Type B pancreatic cell (in vitro differentiated cells): ENCODE measurements at regions not wholly inside any gene's neighbourhood (a gene's known extent, or its start where the extent isn't known, plus 50 kb on each side); places are given as distances from the start of the nearest gene placed in this dataset.

Experiments used
- DNase-seq: peaks from one replicate; pipeline ENCODE4 v3.0.0; 2021; ENCODE audit warnings: mixed read lengths; ENCODE audit not compliant: unreplicated experiment; ENCODE audit errors: extremely low spot score
- H3K27ac Mint-ChIP-seq: 2 replicates; pipeline ENCODE4 v1.8.0; 2021; ENCODE audit warnings: mild to moderate bottlenecking, mixed read lengths
- H3K27me3 Mint-ChIP-seq: 2 replicates; pipeline ENCODE4 v1.8.0; 2021; ENCODE audit warnings: mixed read lengths
- H3K36me3 Mint-ChIP-seq: 2 replicates; pipeline ENCODE4 v1.8.0; 2021; ENCODE audit warnings: mixed read lengths
- H3K4me1 Mint-ChIP-seq: one replicate; pipeline ENCODE4 v1.8.0; 2021; ENCODE audit warnings: mixed read lengths; ENCODE audit not compliant: unreplicated experiment
- H3K4me3 Mint-ChIP-seq: 2 replicates; pipeline ENCODE4 v1.8.0; 2021; ENCODE audit warnings: mild to moderate bottlenecking, mixed read lengths
- H3K9me3 Mint-ChIP-seq: 2 replicates; pipeline ENCODE4 v1.8.0; 2021; ENCODE audit warnings: mixed read lengths
- TF ChIP-seq, protein P1 (sequence below): fragments of 200-600 bp; sonication (generic); conservative IDR thresholded peaks from 2 replicates; pipeline ENCODE4 v1.5.0; 2021; ENCODE audit warnings: antibody characterized with exemption, mild to moderate bottlenecking

DNA sequence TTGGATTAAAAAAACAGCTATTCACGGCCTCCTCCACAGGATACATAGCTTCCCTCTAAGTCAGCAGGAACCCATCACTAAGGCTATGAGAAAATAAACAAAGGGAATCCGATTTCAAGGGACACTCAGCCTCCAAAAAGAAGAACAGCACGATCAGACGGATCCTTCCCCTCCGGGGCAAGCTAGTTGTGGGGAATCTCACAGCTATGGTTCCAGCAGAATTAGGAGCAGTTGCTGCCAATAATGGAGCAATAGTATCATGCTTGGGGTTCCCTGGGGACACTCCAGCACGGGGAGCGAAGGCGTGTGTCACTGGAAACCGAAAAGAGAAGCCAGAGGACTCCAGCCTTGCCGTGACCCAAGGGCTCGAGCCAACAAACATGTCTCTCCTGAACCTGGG is 163.1 kb downstream of the TTC32 start:
- no peak for DNase-seq
- H3K27ac Mint-ChIP-seq = no peak overlapping the region
- no peak overlapping the region for H3K4me3 Mint-ChIP-seq
- TF ChIP-seq, protein P1, sequence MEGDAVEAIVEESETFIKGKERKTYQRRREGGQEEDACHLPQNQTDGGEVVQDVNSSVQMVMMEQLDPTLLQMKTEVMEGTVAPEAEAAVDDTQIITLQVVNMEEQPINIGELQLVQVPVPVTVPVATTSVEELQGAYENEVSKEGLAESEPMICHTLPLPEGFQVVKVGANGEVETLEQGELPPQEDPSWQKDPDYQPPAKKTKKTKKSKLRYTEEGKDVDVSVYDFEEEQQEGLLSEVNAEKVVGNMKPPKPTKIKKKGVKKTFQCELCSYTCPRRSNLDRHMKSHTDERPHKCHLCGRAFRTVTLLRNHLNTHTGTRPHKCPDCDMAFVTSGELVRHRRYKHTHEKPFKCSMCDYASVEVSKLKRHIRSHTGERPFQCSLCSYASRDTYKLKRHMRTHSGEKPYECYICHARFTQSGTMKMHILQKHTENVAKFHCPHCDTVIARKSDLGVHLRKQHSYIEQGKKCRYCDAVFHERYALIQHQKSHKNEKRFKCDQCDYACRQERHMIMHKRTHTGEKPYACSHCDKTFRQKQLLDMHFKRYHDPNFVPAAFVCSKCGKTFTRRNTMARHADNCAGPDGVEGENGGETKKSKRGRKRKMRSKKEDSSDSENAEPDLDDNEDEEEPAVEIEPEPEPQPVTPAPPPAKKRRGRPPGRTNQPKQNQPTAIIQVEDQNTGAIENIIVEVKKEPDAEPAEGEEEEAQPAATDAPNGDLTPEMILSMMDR = no peak
- peaks cover 7% of the 10 kb centered on the region for H3K27me3 Mint-ChIP-seq
- H3K4me1 Mint-ChIP-seq = peaks cover 9% of the 10 kb centered on the region
- peaks cover 5% of the 10 kb centered on the region for H3K9me3 Mint-ChIP-seq
- H3K36me3 Mint-ChIP-seq = no peaks in the 10 kb centered on the region

DNA sequence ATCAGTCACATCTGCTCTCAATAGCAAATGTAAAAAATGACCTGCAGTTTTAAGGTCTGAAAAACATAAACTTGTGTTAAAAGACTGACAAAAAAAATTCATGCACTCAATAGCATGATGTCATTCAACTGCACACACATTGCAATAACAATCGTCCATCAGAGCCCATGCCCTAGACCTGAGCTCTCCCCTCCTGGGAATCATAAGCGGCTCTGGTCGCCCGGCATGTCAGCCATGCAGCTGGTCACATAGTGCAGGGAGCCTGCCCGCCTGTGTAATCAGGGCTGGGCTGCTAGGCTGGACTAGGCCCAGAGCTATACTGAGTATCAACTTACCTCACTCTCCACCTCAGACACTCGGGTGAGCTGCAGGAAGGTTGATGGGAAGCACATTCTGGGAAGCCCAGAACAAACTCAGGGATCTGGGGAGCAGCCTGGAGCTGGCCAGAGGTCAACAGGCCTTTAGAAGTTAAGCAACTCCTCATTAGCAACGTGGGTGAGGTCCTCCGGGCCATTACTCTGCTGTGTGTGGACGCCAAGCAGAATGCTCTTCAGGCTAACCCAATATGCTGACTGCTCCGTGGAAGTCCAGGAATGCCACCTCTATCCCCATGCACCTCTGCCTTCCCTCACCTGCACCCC is 165.5 kb downstream of the TTC32 start:
- no peak overlapping the region for H3K27ac Mint-ChIP-seq
- TF ChIP-seq, protein P1 = no peak
- H3K36me3 Mint-ChIP-seq = peaks cover 3% of the 10 kb centered on the region
- no peak for DNase-seq
- H3K27me3 Mint-ChIP-seq = peaks cover 13% of the 10 kb centered on the region
- H3K4me3 Mint-ChIP-seq = no peak overlapping the region
- peaks cover 5% of the 10 kb centered on the region for H3K9me3 Mint-ChIP-seq
- H3K4me1 Mint-ChIP-seq = peaks cover 24% of the 10 kb centered on the region

DNA sequence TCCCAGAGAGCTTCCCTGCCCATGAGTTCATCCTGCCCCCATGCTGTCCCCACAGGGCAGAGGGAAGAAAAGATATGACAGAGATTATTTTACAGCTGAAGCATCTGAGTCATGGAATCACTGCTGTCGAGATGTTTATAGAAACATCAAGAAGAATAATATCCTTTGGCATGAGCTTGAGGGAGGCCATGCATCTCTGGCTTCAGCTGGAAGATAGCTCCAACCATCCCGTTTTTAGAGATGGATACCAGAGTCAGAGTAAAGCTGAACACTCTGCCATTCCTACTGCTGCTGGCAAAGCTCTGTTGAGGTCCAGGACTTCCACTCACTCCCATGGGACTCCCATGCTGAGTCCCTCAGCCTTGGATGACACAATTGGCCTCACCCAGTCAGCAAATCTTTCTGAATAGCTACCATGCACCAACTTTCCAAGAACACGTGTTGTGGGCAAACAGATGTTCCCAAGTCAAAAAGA is 167.8 kb downstream of the TTC32 start:
- H3K36me3 Mint-ChIP-seq = peaks cover 3% of the 10 kb centered on the region
- H3K9me3 Mint-ChIP-seq = peaks cover 5% of the 10 kb centered on the region
- H3K27me3 Mint-ChIP-seq = peaks cover 24% of the 10 kb centered on the region
- no peak overlapping the region for H3K4me3 Mint-ChIP-seq
- H3K4me1 Mint-ChIP-seq = peaks cover 31% of the 10 kb centered on the region
- no peak overlapping the region for H3K27ac Mint-ChIP-seq
- TF ChIP-seq, protein P1 = no peak
- DNase-seq = no peak

DNA sequence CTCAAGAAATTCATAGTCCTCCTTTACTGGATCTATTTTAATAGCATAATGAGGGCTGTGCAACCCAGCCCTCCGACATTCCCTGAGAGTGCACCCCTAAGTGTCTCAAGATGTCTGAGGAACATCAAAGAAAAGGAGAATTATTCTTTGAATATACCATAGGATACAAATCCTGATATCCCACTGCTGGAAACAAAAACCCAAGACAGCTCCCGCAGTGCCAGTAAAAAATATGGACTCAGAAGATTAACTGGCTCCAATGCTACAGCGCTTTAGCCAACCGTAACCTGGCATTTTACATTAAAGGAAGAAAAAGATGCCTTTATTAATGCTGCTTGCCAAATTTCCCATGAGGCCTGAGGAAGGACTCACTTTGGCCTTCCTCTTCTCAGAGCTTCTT is 168.4 kb downstream of the TTC32 start:
- peaks cover 31% of the 10 kb centered on the region for H3K4me1 Mint-ChIP-seq
- no peak overlapping the region for H3K4me3 Mint-ChIP-seq
- DNase-seq = no peak
- H3K9me3 Mint-ChIP-seq = peaks cover 5% of the 10 kb centered on the region
- peaks cover 24% of the 10 kb centered on the region for H3K27me3 Mint-ChIP-seq
- peaks cover 3% of the 10 kb centered on the region for H3K36me3 Mint-ChIP-seq
- TF ChIP-seq, protein P1 = no peak
- H3K27ac Mint-ChIP-seq = no peak overlapping the region

DNA sequence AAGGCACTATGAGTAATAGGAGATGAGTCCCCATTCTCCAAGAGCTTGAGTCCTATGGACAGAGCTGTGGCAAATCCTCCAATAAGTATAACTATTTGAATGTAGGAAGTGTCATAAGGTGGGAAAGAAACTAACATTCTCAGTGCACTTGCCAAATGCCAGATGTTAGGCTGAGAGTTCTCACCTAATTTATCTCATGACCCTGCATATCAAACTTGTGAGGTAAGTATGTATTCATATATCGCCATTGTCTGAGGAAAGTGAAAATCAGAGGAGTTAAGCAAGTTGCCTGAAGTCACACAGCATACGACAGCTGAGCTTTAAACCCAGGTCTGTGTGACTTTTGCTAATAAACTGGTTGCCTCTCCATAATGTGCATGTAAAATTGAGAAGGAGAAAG is 169.5 kb downstream of the TTC32 start:
- Mint-ChIP-seq H3K4me3 (no peak overlapping the region), H3K27ac (no peak overlapping the region), H3K4me1 (peaks cover 36% of the 10 kb centered on the region), H3K9me3 (peaks cover 5% of the 10 kb centered on the region), H3K36me3 (peaks cover 6% of the 10 kb centered on the region), H3K27me3 (peaks cover 27% of the 10 kb centered on the region)
- TF ChIP-seq, protein P1 = no peak
- no peak for DNase-seq
